ENCODE measurements at regions not wholly inside any gene's neighbourhood (a gene's known extent, or its start where the extent isn't known, plus 50 kb on each side); places are given as distances from the start of the nearest gene placed in this dataset.

DNA sequence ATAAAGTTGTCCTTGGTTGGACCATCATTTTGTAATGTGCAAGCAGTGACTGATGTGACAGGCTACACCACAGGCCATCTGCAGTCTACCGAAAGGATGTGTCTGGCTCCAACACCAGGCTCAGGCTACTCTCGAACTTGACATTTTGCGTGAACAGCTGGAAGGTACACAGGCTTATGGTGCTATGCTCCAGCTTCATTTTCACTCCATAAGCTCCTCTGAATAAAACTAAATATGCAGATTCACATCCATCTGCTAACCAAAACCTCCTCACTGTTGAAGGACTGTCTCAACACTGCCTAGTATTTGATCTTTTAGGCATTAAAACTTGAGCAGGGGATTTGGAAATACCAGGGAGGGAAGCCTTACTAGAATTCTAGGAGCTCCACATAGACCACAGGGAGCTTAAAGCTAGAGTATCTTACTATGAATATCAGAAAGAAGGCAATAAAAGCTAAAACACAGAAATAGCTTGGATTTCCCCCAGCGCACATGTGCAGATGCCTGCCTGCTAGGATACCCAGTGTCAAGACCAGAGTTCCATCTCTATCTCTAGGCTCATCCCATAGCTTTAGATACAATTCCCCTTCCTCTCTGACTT is 383.9 kb upstream of the FAT3 start:
- TF ChIP-seq, protein P1, sequence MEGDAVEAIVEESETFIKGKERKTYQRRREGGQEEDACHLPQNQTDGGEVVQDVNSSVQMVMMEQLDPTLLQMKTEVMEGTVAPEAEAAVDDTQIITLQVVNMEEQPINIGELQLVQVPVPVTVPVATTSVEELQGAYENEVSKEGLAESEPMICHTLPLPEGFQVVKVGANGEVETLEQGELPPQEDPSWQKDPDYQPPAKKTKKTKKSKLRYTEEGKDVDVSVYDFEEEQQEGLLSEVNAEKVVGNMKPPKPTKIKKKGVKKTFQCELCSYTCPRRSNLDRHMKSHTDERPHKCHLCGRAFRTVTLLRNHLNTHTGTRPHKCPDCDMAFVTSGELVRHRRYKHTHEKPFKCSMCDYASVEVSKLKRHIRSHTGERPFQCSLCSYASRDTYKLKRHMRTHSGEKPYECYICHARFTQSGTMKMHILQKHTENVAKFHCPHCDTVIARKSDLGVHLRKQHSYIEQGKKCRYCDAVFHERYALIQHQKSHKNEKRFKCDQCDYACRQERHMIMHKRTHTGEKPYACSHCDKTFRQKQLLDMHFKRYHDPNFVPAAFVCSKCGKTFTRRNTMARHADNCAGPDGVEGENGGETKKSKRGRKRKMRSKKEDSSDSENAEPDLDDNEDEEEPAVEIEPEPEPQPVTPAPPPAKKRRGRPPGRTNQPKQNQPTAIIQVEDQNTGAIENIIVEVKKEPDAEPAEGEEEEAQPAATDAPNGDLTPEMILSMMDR (IDR thresholded peaks at IDR 0.05) = no peak
- no peak for TF ChIP-seq EZH2 (IDR thresholded peaks at IDR 0.05; ENCODE audit: borderline replicate concordance, insufficient read depth, low read depth, low read length, poor library complexity, severe bottlenecking)
